ENCODE measurements at regions not wholly inside any gene's neighbourhood (a gene's known extent, or its start where the extent isn't known, plus 50 kb on each side); places are given as distances from the start of the nearest gene placed in this dataset.

GRCh38 chr10:84605802-84606201, 277.4 kb downstream of the CCSER2 start:
- Histone ChIP-seq H3K27ac (no peak overlapping the region), H3K36me3 (replicated peaks; ENCODE audit: insufficient read depth, low read depth) (no peaks in the 10 kb centered on the region), H3K9me3 (ENCODE audit: low read depth) (no peaks in the 10 kb centered on the region), H3K4me1 (ENCODE audit: insufficient read depth) (no peaks in the 10 kb centered on the region), H3K27me3 (peaks cover 42% of the 10 kb centered on the region), H2AFZ (no peak overlapping the region), H3K79me2 (no peaks in the 10 kb centered on the region), H4K20me1 (ENCODE audit: insufficient read depth, poor library complexity, severe bottlenecking) (no peaks in the 10 kb centered on the region), H3K4me2 (no peak overlapping the region), H3K4me3 (no peak overlapping the region), H3K9me2 (replicated peaks; ENCODE audit: insufficient read depth) (no peaks in the 10 kb centered on the region)
- no peak for TF ChIP-seq EZH2 (IDR thresholded peaks at IDR 0.05; ENCODE audit: borderline replicate concordance)
- no peak for TF ChIP-seq CTCF (IDR thresholded peaks at IDR 0.05; ENCODE audit: poor library complexity)
- no peak for TF ChIP-seq EZH2phosphoT487 (IDR thresholded peaks at IDR 0.05; ENCODE audit: low read depth, severe bottlenecking, unreplicated experiment)
- DNase-seq (ENCODE audit: low spot score): no peak
- WGBS (ENCODE audit: low lambda C conversion rate, missing lambda C conversion rate): 81% methylated on average over 6 of the region's 6 CpGs

- no peak for DNase-seq (ENCODE audit: low spot score)
- Histone ChIP-seq H3K4me3 (no peak overlapping the region), H3K4me2 (no peak overlapping the region), H3K27ac (no peak overlapping the region), H3K27me3 (peaks cover 41% of the 10 kb centered on the region), H3K4me1 (ENCODE audit: insufficient read depth) (no peaks in the 10 kb centered on the region), H3K9me3 (ENCODE audit: low read depth) (no peaks in the 10 kb centered on the region), H3K36me3 (replicated peaks; ENCODE audit: insufficient read depth, low read depth) (no peaks in the 10 kb centered on the region), H2AFZ (no peak overlapping the region), H3K9me2 (replicated peaks; ENCODE audit: insufficient read depth) (no peaks in the 10 kb centered on the region), H3K79me2 (no peaks in the 10 kb centered on the region), H4K20me1 (ENCODE audit: insufficient read depth, poor library complexity, severe bottlenecking) (no peaks in the 10 kb centered on the region)
- TF ChIP-seq EZH2phosphoT487 (IDR thresholded peaks at IDR 0.05; ENCODE audit: low read depth, severe bottlenecking, unreplicated experiment) (no peak), EZH2 (IDR thresholded peaks at IDR 0.05; ENCODE audit: borderline replicate concordance) (no peak), CTCF (IDR thresholded peaks at IDR 0.05; ENCODE audit: poor library complexity) (no peak)
- 82% methylated on average over 3 of the region's 3 CpGs for WGBS (ENCODE audit: low lambda C conversion rate, missing lambda C conversion rate)
Measured at GRCh38 chr10:84606428-84606827, 278.0 kb downstream of the CCSER2 start.

DNA sequence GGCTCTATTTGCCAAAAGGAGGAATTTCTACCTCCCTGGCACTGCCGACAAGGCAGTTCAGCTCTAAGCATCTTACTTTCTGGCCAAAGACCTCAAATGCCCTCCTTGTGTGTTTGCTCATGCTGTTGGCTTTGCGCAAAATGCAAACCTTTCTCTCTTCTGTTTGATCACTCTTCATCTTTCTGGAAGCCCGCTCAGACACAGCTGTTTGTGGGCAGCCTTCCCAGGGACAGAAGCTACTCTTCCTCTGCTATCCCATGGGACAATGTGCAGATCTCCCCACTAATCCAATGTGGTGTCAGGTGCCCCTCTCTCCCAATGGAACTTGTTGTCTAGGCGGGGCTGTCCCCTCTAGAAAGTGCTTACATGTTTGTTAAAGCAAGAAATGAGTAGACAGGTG, 278.7 kb downstream of the CCSER2 start:
- no peak overlapping the region for H3K27ac ChIP-seq
- no peaks in the 10 kb centered on the region for H4K20me1 ChIP-seq (ENCODE audit: insufficient read depth, poor library complexity, severe bottlenecking)
- 68% methylated on average over 4 of the region's 4 CpGs for WGBS (ENCODE audit: low lambda C conversion rate, missing lambda C conversion rate)
- no peaks in the 10 kb centered on the region for H3K79me2 ChIP-seq
- H2AFZ ChIP-seq: no peak overlapping the region
- no peak for DNase-seq (ENCODE audit: low spot score)
- no peak overlapping the region for H3K4me3 ChIP-seq
- no peak overlapping the region for H3K4me2 ChIP-seq
- no peaks in the 10 kb centered on the region for H3K9me3 ChIP-seq (ENCODE audit: low read depth)
- peaks cover 35% of the 10 kb centered on the region for H3K27me3 ChIP-seq
- no peaks in the 10 kb centered on the region for H3K9me2 ChIP-seq (replicated peaks; ENCODE audit: insufficient read depth)
- H3K36me3 ChIP-seq (replicated peaks; ENCODE audit: insufficient read depth, low read depth): no peaks in the 10 kb centered on the region
- H3K4me1 ChIP-seq (ENCODE audit: insufficient read depth): no peaks in the 10 kb centered on the region
- no peak for TF ChIP-seq EZH2phosphoT487 (IDR thresholded peaks at IDR 0.05; ENCODE audit: low read depth, severe bottlenecking, unreplicated experiment)
- no peak for TF ChIP-seq EZH2 (IDR thresholded peaks at IDR 0.05; ENCODE audit: borderline replicate concordance)
- no peak for TF ChIP-seq CTCF (IDR thresholded peaks at IDR 0.05; ENCODE audit: poor library complexity)

DNA sequence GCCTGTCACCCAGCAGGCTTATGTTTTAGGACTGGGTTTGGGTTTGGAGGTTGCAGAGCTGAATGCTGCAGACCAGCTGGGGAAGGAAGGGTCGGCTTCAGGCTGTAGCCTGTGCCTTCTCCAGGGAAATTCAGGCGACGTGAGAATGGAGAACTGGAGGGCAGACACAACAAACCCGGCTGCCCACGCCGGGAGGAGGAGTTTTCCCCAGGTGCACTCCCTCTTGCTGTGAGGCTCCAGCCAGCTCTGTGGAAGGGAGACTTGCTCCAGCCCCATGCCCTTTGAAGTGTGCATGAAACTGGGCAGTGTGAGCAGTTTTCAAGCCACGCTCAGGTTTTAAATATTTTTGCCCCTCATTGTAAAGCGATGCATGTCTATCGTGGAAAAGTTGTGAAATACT, 279.1 kb downstream of the CCSER2 start:
- Histone ChIP-seq H3K9me3 (ENCODE audit: low read depth) (no peaks in the 10 kb centered on the region), H3K79me2 (no peaks in the 10 kb centered on the region), H3K36me3 (replicated peaks; ENCODE audit: insufficient read depth, low read depth) (no peaks in the 10 kb centered on the region), H3K9me2 (replicated peaks; ENCODE audit: insufficient read depth) (no peaks in the 10 kb centered on the region), H3K4me1 (ENCODE audit: insufficient read depth) (no peaks in the 10 kb centered on the region), H2AFZ (no peak overlapping the region), H4K20me1 (ENCODE audit: insufficient read depth, poor library complexity, severe bottlenecking) (no peaks in the 10 kb centered on the region), H3K4me2 (no peak overlapping the region), H3K4me3 (no peak overlapping the region), H3K27ac (no peak overlapping the region), H3K27me3 (peaks cover 30% of the 10 kb centered on the region)
- 44% methylated on average over 9 of the region's 9 CpGs for WGBS (ENCODE audit: low lambda C conversion rate, missing lambda C conversion rate)
- TF ChIP-seq EZH2 (IDR thresholded peaks at IDR 0.05; ENCODE audit: borderline replicate concordance) (no peak), CTCF (IDR thresholded peaks at IDR 0.05; ENCODE audit: poor library complexity) (no peak), EZH2phosphoT487 (IDR thresholded peaks at IDR 0.05; ENCODE audit: low read depth, severe bottlenecking, unreplicated experiment) (no peak)
- no peak for DNase-seq (ENCODE audit: low spot score)
